M059J (cell line): ENCODE measurements at regions not wholly inside any gene's neighbourhood (a gene's known extent, or its start where the extent isn't known, plus 50 kb on each side); places are given as distances from the start of the nearest gene placed in this dataset.
"Not testable (repeated sequence)": the region's sequence is repeated elsewhere in the genome, so short reads cannot be mapped to it uniquely, and the experiment has no call there.

Source experiments
- DNase-seq: peaks from one replicate; pipeline ENCODE4 v3.0.0-alpha.2; 2012; ENCODE audit warnings: low read depth

DNA sequence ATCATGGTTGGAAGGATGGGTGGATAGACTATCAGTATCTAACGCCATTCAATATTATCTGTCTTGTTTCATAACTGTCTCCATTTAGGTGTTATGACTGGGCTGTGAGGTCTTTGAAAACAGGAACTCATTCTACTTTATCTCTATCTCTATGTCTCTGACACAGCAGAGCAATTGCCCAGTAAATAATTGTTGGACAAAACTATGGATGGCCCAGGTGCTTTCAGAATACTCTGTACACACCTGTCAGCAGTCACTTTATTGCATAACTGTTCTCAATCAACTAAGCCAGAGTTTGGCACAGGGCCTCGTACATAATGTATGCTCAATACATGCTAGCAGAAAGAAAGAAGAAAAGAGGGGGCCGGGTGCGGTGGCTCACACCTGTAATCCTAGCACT, 210.3 kb downstream of the OPA1 start:
- DNase-seq: no peak

DNA sequence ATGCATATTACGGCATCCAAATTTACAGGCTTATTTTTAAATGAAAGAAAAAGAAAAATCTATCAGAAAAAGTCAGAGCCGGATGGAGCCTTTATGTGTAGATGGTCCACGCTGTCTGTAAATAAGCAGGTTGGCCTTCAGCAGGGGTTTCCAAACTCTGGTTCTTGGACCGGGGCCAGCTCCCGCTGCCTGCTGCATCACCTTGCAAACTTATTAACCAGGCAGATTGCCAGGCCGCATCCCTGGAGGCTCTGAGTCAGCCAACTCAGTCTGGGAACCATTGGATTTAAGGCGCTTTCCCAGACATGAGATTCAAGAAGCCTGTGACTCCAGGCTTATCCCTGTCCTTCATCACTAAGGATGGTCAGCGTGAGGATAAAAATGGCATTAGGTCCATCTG, 212.4 kb downstream of the OPA1 start:
- DNase-seq: peak; percentile 99

DNA sequence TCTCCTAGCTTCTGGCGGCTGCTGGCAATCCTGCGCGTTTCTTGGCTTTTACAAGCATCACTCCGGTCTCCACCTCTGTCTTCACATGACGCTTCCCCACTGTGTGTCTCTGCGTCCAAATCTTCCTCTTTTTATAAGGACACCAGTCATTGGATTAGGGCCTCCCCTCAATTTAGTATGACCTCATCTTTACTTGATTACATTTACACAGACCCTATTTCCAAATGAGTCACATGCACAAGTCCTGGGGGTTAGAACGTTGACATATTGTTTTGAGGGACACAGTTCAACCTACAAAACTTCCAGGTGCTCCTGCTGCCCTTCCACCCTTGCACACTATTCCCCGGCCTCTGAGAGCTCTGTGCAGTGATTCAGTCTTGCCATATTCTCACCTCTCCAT, 215.3 kb downstream of the OPA1 start:
- no peak for DNase-seq

DNA sequence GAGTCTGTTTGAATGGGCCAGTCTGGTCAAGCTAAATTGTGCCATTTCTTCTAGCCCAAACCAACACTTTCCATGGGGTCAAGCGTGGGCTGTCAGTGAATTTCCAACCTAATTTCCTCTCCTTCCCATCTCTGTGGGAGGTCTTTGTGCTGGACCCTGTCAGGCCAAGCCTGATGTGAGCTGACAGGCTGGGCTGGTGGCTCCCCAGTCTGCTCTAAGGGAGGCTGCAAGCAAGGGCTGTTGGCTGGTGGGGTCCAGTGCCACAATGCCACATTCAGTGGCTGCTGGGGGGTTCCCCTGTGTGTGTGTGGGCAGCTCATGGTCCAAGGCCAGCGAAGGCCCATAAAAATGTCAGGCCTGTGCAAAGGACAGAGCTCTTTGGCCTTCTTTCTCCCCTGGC, 216.1 kb downstream of the OPA1 start:
- no peak for DNase-seq

DNA sequence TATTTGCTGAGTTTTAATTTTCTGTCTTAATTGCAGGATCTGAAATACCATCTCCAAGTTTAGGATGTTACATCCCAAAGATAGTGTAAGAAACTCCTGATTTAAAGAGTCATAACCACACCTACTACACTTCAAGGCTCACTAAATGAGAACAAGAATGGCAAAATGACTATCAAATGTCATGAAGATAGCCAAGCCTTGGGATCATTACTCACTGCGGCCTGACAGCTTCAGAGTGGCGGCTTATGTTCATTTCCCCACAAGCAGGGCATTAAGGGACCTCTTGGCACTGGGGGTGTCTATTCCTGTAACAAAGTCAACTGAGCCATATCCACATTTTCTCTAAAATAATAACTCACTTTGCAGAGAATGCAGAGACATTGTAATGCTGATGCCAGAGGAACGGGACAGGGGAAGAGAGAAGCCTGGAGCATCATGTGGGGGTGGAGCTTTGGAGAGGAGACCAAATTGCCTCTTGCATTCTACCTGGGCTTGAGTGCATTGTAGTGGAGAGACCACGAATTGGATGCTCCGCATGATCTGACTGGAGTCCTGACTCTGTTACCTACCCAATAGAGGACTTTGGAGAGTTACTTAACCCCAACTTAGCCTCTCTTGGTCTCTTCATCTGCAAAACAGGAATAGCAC, 219.2 kb downstream of the OPA1 start:
- no peak for DNase-seq

DNA sequence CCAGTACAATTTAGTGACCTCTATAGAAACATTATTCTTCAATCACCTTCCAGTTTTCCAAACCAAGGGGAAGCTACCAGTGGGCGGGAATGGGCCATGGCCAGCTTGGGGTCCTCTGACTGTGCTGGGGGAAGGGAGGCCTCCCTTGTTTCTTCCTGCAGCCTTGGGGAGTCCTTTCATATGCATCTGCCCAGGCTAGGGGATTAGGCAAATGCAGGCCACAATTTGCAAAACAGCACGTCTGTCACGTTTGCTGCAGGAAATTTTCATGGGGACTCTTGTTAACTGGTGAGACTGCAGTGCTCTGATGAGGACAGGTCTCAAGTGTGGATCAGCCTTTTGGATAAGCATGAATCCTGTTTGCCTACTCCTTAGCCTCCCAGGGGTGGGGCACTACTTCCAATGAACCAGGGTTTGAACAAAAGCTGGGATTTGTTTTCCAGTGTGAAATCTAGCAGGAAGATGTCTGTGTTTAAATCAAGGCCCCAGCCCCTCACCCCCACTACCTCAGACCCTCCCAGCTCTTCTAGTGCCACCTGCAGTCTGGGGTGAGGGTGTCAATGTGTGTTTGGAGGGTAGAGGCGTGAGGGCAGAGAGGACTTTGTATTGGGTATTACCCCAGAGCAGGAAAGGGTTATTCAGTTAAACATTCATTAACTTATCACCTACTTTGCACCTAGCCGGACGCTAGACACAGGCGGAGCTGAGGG, 219.9 kb downstream of the OPA1 start:
- no peak for DNase-seq

DNA sequence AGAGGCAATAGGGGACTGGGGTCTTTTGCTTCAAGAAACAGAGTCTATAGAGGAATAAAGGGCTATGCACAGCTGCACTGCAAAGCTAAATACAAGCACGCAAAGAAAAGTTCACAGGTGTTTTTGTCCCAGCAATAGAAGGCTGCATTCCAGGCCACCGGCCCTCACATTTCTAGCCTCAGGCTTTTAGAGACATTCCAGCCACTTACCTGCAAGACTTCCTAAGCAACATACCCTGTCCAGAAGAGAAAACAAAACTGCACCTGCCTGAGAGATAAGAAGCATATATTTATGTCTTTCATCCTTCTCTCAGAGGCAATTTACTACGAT, 220.5 kb downstream of the OPA1 start:
- DNase-seq: no peak

DNA sequence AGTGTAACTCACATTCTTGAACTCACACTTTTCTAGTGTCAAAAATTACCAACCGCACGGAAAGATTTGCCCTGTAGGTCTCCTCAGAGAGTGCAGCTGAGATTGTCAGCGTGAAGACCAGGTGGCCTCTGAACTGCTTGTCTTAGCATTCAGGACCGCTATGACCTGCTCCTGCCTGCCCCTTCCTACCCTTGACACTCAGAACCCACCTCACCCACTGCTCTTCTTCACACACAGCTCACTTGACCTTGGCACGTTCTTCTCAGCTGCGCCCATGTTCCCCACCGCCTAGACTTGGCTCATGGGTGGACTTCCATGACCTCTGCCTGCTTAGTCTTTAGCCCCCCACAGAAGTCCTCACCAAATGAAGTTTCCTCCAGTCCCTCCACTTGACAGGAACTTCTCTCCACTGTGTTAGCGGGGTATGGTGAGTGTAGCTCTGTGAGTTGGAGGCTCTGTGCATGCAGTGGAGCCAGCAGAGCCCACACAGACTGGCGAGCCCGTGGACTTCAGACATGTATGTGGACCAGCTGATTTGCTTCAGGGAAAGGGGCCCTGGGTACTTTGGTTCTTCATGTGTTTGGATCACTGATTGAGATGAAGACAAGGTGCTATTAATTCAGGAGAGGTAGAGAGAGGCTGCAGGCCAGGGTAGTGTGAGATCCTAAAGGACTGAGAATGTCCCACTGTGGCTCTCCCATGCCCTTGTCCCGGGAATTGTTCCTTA, 221.3 kb downstream of the OPA1 start:
- DNase-seq: no peak

DNA sequence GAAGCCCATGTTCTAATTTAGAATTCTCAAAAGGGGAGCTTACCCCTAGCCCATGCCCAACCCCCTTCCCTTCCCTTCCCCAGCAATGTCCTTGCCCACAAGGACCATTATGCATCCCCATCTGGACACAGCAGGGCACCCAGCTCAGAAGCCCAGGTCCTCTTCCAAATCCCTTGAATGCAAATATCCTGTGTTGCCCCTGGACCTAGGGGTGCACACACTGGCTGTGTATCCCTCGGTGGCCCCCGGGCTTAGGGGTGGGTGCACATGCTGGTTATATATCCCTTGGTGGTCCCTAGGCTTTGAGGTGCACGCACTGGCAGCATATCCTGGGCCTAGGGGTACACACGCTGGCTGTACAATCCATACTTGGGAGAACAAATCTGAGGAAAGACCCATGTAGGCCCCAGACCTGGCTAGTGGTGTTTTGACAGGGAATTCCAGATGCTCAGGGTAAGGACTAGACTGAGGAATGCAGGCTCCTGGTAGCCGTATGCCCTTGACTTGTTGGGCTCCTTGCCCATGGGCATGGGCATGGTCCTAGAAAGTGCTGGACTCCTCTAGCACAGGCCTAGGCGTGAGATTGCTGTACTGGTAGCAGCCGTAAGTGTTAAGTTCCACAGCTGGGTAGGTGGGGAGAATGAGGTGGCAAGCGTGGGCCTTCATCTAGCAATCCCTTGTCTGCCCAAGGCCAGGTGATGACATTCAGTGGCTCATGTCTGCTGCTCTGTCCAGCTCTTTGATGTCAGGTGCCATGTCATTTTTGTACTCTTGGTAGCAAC, 222.4 kb downstream of the OPA1 start:
- no peak for DNase-seq

DNA sequence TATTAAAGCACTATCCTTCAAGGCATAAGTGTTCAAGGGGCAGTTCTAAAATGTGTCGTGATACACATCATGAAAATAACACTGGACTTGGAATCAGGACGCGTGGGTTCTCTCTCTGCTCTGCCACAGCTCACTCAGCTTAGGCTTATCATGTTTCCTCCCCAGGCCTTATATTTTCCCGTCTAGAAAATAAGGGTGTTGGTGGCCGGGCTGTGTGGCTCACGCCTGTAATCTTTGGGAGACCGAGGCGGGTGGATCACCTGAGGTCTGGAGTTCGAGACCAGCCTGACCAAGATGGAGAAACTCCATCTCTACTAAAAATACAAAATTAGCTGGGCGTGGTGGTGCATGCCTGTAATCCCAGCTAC, 223.0 kb downstream of the OPA1 start:
- DNase-seq: no peak

DNA sequence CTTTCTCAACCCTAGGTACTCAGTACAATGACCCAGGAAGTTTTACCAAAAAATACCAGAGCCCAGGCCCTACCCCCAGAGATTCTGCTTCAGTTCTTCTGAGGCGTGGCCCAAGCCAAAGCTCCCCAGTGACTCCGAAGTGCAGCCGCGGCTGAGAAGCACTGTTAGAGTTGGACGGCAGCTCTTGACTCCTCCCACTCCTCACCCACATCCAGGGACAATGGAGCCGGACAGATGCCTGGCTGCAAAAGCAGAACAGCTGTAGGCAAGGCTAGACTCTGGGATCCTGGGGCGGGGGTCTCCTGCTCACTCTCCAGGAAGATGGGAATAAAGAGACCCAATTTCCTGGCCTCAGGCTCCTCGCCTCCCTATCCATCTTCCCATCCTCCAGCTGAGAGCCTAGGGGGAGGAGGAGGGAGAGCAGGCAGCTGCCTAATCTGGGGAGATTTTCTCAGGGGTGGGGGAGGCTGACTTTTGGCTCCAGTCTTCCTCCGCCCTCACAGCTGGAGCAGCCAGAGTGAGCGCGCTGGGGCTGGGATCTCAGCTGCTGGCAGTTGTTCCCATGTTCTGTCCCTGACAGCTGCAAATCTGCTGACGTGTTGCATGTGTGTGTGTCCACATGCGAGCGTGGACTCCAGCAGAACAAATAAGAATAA, 223.8 kb downstream of the OPA1 start:
- DNase-seq: peak; percentile 21

DNA sequence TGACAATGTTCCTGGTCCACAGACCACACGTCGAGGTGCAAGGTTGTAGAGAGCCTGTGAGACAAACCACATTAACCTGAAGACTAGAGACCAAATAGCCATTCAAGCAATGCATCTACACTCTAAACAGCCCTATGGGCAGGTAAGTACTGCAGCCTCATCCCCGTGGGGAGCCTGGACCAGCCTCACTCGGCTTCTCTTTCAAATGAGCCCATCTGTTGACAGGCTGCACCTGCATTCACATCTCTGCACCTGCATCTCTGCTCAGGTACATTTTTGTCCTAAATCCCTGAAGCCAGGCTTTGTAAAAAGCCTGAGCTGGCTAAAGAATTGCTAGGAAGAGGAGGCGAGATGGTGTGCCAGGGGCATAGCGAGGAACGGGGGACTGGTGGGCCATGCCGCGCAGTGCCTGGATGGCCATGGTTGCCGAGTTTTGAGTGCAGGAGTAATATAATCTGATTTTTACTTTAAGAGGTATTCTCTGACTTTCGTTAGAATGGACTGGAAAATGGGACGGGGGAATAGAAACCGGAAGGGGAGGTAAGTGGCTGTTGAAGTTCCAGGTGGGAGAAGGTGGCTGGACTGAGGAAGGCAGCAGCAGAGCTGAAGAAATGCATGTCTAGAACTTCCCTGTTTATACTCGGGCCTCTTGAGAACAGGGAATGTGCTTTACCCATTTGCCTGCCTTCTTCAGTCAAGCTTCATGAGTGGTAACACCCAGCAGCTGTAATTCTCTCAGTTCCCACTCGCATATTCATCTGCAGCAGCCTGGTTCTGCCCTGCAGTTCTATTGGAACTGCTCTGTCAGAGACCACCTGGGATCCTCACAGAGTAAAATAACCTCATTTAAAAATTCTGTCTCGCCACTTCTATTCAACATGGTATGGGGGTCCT, 226.4 kb downstream of the OPA1 start:
- DNase-seq: no peak

DNA sequence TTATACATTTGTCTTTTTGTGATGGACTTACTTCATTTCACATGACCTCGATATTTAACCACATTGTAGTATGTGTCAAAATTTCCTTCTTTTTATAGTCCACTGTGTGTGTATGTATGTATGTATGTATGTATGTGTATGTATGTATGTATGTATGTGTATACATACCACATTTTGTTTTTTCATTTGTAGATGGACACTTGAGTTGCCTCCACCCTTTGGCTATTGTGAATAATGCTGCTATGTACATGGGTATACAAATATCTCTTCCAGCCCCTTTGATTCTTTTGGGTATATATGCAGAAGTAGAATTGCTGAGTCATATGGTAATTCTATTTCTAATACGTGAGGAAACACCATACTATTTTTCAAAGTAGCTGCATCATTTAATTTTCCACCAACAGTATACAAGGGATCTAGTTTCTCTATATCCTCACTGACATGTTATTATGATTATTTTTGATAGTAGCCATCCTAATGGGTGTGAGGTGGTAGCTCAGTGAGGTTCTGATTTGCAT, 228.2 kb downstream of the OPA1 start:
- no peak for DNase-seq

DNA sequence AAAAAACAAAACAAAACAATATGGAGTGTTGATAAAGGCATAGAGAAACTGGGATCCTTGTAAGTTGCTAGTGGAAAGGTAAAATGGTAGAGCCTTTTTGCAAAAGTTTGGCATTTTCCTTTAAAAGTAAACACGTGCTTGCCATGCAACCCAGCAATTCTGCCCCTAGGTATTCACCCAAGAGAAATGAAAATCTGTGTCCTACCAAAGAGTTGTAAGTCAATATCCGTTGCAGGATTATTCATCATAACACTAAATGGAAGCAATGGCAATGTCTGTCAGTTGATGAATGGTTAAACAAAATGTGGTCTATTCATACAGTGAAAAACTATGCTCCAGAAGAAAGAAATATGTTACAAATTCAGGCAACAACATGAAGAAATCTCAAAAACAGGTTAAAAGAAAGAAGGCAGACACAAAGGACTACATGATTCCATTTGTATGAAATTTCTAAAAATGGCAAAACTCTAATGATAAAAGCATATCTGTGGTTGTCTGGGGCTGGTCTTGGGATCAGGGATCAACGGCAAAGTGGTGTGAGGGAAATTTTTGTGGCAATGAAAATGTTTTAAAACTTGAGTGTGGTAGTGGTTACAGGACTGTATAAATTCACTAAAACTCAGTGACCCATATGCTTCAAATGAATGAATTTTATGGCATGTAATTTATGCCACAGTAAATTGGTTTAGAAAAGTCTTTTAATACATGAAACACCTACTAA, 229.6 kb downstream of the OPA1 start:
- peak; percentile 81 for DNase-seq

DNA sequence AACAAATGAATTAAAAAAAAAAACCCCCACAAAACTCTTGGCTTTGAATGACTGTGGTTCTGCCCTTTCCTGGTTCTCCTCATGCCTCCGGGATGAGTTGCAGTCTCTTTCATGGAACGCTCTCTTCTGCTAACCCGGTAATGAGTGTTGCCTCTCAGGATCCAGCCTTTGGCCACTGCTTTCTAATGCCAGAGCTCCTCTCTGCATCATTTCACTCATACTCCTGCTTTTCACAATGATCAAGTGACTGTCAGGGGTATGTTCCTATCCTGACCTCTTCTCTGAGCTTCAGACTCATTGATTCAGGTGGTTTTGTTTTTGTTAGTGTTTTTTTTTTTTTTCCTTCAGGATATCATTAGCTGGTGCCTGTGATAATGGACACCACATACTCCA, 230.2 kb downstream of the OPA1 start:
- not testable (repeated sequence) for DNase-seq

DNA sequence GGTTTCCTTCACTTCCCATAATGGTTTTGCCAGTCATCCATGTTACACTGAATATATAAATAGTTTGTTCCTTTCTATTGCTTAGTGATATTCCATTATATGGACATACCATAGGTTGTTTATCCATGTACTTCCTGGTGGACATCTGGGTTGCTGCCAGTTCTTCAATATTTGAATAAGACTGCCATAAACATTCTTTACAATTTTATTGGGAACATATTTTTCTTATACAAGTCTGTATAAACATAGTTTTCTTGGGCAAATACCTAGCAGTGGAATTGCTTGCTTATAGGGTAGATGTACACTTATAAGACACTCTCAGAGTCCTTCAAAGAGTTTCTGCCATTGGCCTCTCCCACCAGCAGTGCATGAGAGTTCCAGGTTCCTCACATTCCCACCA, 231.4 kb downstream of the OPA1 start:
- no peak for DNase-seq

DNA sequence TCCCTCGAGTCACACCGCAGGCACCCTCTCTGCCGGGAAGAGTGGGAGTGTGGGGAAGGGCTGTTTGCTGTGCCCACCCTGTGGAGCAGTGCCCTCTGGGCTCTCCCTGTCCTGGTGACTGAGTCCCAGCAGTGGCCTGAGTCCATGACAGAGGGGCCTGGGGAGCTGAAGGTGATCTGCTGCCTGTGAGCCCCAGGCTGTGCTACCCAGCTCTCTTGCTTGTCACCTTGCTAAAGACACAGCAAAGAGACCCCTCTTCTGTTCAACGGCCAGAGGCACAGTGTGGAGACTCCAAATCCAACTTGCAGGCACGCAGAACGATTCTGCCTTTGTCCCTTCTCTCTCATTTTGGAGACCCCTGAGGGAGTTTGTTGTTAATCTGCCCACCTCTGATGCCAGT, 232.6 kb downstream of the OPA1 start:
- no peak for DNase-seq

DNA sequence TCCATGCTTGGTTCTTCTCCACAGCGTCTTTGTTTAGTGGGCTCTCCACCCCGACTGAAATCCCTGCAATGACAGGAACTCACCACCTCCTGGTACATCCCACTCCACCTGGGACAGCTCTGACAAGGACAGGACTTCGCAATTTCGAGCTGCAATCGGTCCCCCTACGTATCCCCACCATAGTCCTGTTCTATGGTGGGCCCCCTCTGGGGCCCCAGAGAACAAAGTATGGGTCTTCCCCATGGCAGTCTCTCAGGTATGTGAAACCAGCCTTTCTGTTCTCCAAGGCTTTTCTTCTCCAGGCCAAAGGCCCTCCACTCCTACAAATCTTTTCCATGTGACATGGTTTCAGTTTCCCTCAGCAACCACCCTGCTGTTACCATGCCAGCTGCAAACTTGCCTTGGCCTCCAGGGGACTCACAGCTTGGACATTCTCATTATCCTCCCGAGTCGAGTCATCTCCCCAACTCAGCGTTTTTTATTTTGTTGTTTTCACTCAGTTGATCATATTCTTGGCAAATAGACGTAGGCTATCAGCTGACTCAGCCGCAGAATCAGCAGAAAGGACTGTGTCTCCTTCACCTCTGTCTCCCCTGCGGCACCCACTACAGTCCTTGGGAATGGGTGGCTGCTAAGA, 233.3 kb downstream of the OPA1 start:
- DNase-seq: peak; percentile 96

DNA sequence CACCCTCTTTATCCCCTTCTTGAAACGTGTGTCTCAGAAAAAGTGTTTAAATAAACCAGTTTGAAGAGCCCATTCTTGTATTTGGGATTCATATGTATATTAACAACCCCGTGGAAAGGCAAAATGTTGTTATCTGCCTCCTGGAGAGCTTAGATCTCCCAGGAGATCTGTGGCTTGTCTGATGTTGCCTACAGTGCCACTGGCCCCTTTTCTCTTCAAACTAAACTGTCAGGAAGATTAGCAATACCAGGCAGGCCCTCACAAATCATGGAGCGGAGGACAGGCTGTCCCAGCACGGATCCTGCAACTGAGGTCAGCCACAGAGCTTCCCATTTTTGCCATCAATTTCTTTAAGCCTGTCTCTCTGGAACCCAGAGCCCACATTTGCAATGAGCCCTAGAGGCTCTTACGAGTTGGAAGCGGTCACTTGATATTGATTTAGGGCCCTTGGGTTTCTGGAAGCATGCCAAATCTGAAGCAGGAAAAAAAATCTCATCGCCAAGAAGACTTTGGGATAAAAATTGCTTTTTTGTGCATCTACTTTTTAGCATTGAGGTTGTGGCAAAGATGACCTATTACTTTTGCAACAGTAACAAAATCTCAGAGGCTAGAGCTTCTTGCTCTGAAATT, 234.1 kb downstream of the OPA1 start:
- no peak for DNase-seq
